ENCODE measurements at regions not wholly inside any gene's neighbourhood (a gene's known extent, or its start where the extent isn't known, plus 50 kb on each side); places are given as distances from the start of the nearest gene placed in this dataset.

GRCh38 chr10:78770167-78771090 is 298.3 kb upstream of the ZMIZ1 start:
- no peaks in the 10 kb centered on the region for H3K27me3 ChIP-seq (ENCODE audit: control insufficient read depth in 3 of 3, insufficient read depth in 3 of 3, low read length in 2 of 3)
- no peak overlapping the region for H3K9ac ChIP-seq (ENCODE audit: insufficient read depth in 1 of 2, low read length in 2 of 2)
- WGBS, 2 donors = 92 to 94% methylated on average over 16 of the region's 16 CpGs
- no peak for ATAC-seq (ENCODE audit: insufficient read depth, low FRiP score)
- peaks cover 0 to 45% (median 17%) of the 10 kb centered on the region in 5 donors for H3K4me1 ChIP-seq (ENCODE audit: control insufficient read depth in 5 of 5, insufficient read depth in 5 of 5, low read length in 5 of 5)
- no peak overlapping the region for H3K27ac ChIP-seq (ENCODE audit: low read depth in 1 of 2, low read length in 1 of 2)
- H3K9me3 ChIP-seq (ENCODE audit: control insufficient read depth in 4 of 4, insufficient read depth in 3 of 4, low read length in 3 of 4) = peaks cover 0 to 3% (median 0%) of the 10 kb centered on the region in 4 donors
- no peak for DNase-seq
- no peaks in the 10 kb centered on the region for H3K36me3 ChIP-seq (ENCODE audit: control insufficient read depth in 4 of 4, insufficient read depth in 4 of 4, low read length in 4 of 4)
- no peak for TF ChIP-seq CTCF (IDR thresholded peaks at IDR 0.05; ENCODE audit: control extremely low read depth, extremely low read depth)
- H3K4me3 ChIP-seq = no peak overlapping the region

- Histone ChIP-seq H3K36me3 (ENCODE audit: control insufficient read depth in 4 of 4, insufficient read depth in 4 of 4, low read length in 4 of 4) (no peaks in the 10 kb centered on the region), H3K9ac (ENCODE audit: insufficient read depth in 1 of 2, low read length in 2 of 2) (no peak overlapping the region), H3K27me3 (ENCODE audit: control insufficient read depth in 3 of 3, insufficient read depth in 3 of 3, low read length in 2 of 3) (no peaks in the 10 kb centered on the region), H3K27ac (ENCODE audit: low read depth in 1 of 2, low read length in 1 of 2) (no peak overlapping the region), H3K4me1 (ENCODE audit: control insufficient read depth in 5 of 5, insufficient read depth in 5 of 5, low read length in 5 of 5) (peaks cover 0 to 49% (median 17%) of the 10 kb centered on the region in 5 donors), H3K4me3 (no peak overlapping the region), H3K9me3 (ENCODE audit: control insufficient read depth in 4 of 4, insufficient read depth in 3 of 4, low read length in 3 of 4) (peaks cover 0 to 3% (median 0%) of the 10 kb centered on the region in 4 donors)
- TF ChIP-seq CTCF (IDR thresholded peaks at IDR 0.05; ENCODE audit: control extremely low read depth, extremely low read depth) = no peak
- WGBS, 2 donors = 85 to 92% methylated on average over 7 of the region's 7 CpGs
- no peak for DNase-seq
- ATAC-seq (ENCODE audit: insufficient read depth, low FRiP score) = no peak
Measured at GRCh38 chr10:78771260-78771659, 297.5 kb upstream of the ZMIZ1 start.

- no peaks in the 10 kb centered on the region for H3K36me3 ChIP-seq (ENCODE audit: control insufficient read depth in 4 of 4, insufficient read depth in 4 of 4, low read length in 4 of 4)
- H3K27me3 ChIP-seq (ENCODE audit: control insufficient read depth in 3 of 3, insufficient read depth in 3 of 3, low read length in 2 of 3) = no peaks in the 10 kb centered on the region
- H3K9ac ChIP-seq (ENCODE audit: insufficient read depth in 1 of 2, low read length in 2 of 2) = no peak overlapping the region
- DNase-seq (peak in 2 of 3 donors; percentile 74 to 81), ATAC-seq (ENCODE audit: insufficient read depth, low FRiP score) (no peak)
- 82 to 89% methylated on average over 7 of the region's 7 CpGs for WGBS, 2 donors
- no peak overlapping the region for H3K4me3 ChIP-seq
- H3K9me3 ChIP-seq (ENCODE audit: control insufficient read depth in 4 of 4, insufficient read depth in 3 of 4, low read length in 3 of 4) = peaks cover 0 to 3% (median 0%) of the 10 kb centered on the region in 4 donors
- no peak for TF ChIP-seq CTCF (IDR thresholded peaks at IDR 0.05; ENCODE audit: control extremely low read depth, extremely low read depth)
- H3K27ac ChIP-seq (ENCODE audit: low read depth in 1 of 2, low read length in 1 of 2) = peak overlapping the region in 1 of 2 donors; percentile 22
- peaks cover 0 to 54% (median 17%) of the 10 kb centered on the region in 5 donors for H3K4me1 ChIP-seq (ENCODE audit: control insufficient read depth in 5 of 5, insufficient read depth in 5 of 5, low read length in 5 of 5)
Measured at GRCh38 chr10:78771808-78772455, 296.8 kb upstream of the ZMIZ1 start.

All from lung (tissue), 11 donors.